BE2C (cell line): ENCODE measurements at regions not wholly inside any gene's neighbourhood (a gene's known extent, or its start where the extent isn't known, plus 50 kb on each side); places are given as distances from the start of the nearest gene placed in this dataset.

Experiments used
- DNase-seq: peaks from one replicate; pipeline ENCODE4 v3.0.0-alpha.2; 2020
- H3K27me3 ChIP-seq: fragments of 250-450 bp; sonication (Bioruptor Pico); 2 replicates; pipeline ENCODE4 v1.5.1; 2020; ENCODE audit warnings: mild to moderate bottlenecking
- H3K36me3 ChIP-seq: fragments of 250-450 bp; sonication (Bioruptor Pico); 2 replicates; pipeline ENCODE4 v1.5.1; 2020; ENCODE audit warnings: mild to moderate bottlenecking
- H3K4me1 ChIP-seq: fragments of 250-450 bp; sonication (Bioruptor Pico); 2 replicates; pipeline ENCODE4 v1.5.1; 2020
- H3K4me3 ChIP-seq: 2 replicates; pipeline ENCODE4 v1.5.1; 2011; ENCODE audit warnings: low read depth, low read length
- H3K9me3 ChIP-seq: fragments of 250-450 bp; sonication (Bioruptor Pico); 2 replicates; pipeline ENCODE4 v1.5.1; 2020
- TF ChIP-seq, protein P1 (sequence below): IDR thresholded peaks from 2 replicates; pipeline ENCODE4 v1.5.1; 2012; ENCODE audit warnings: mild to moderate bottlenecking, low read depth, low read length

DNA sequence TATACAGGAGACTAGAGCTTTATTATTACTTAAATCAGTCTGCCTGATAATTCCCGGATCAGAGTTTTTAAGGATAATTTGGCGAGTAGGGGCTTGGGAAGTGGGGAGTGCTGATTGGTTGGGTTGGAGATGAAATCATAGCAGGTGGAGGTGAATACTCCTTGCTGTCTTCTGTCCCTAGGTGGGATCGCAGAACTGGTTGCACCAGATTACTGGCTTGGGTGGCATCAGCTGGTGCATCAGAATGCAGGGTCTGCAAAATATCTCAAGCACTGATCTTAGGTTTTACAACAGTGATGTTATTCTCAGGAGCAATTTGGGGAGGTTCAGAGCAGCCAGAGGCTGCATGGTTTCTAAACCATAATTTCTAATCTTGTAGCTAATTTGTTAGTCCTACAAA, 68.1 kb downstream of the KIF4B start:
- Histone ChIP-seq H3K36me3 (no peaks in the 10 kb centered on the region), H3K27me3 (peaks cover 5% of the 10 kb centered on the region), H3K4me1 (no peaks in the 10 kb centered on the region), H3K4me3 (no peak overlapping the region), H3K9me3 (no peaks in the 10 kb centered on the region)
- no peak for DNase-seq
- TF ChIP-seq, protein P1, sequence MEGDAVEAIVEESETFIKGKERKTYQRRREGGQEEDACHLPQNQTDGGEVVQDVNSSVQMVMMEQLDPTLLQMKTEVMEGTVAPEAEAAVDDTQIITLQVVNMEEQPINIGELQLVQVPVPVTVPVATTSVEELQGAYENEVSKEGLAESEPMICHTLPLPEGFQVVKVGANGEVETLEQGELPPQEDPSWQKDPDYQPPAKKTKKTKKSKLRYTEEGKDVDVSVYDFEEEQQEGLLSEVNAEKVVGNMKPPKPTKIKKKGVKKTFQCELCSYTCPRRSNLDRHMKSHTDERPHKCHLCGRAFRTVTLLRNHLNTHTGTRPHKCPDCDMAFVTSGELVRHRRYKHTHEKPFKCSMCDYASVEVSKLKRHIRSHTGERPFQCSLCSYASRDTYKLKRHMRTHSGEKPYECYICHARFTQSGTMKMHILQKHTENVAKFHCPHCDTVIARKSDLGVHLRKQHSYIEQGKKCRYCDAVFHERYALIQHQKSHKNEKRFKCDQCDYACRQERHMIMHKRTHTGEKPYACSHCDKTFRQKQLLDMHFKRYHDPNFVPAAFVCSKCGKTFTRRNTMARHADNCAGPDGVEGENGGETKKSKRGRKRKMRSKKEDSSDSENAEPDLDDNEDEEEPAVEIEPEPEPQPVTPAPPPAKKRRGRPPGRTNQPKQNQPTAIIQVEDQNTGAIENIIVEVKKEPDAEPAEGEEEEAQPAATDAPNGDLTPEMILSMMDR, result no peak

DNA sequence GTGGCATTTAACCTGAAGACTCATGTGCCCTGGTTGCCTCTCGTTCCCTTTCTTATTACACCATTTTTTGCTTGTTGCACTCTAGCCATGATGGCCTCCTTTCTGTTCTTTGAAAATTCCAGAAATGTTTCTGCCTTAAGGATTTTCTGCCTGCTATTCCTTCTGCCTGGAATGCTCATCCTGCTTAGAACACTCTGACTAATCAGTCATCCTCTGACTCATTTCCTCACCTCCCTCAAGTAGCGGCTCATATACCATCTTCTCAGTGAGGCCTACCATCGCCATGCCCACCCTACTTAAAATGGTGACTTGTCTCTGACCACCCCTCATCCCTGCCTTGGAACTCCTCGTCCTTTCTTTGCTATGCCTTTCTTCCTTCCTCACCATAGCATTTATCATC, 68.8 kb downstream of the KIF4B start:
- H3K4me1 ChIP-seq, result no peaks in the 10 kb centered on the region
- peaks cover 5% of the 10 kb centered on the region for H3K27me3 ChIP-seq
- no peak for DNase-seq
- H3K4me3 ChIP-seq, result no peak overlapping the region
- TF ChIP-seq, protein P1, result no peak
- no peaks in the 10 kb centered on the region for H3K9me3 ChIP-seq
- H3K36me3 ChIP-seq, result no peaks in the 10 kb centered on the region

DNA sequence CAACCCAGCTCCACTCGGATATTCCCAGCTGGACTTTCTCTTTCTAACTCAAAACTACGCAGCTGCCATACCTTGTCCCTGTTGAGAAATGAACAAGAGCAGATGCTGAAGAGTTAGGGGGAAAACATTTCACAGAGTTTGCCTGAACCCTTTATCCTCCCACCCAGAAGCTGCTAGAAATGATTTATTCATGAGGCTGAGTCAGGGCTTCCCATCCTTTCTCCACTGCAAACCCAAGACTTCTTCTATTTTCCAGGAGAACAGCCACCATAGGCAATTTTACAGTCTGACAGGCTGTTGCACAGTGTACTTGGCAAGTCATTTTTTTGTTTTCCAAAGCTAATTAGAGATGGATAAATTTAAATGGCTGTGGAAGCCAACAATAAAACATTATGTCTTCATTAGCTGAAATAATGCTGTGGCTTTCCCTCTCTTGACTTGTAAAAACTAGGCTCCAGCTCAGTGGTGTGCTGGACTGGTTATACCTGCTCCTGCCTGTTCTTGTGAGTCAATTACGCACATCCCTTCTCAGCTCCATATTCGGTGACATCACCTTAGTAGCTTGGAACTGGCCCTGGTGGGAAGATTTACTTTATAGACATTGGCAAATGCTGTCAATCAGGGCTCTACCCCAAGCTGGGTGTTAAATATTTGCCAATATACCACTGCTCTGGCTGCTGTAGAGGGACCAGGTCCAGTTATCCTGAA, 71.9 kb downstream of the KIF4B start:
- no peak for DNase-seq

DNA sequence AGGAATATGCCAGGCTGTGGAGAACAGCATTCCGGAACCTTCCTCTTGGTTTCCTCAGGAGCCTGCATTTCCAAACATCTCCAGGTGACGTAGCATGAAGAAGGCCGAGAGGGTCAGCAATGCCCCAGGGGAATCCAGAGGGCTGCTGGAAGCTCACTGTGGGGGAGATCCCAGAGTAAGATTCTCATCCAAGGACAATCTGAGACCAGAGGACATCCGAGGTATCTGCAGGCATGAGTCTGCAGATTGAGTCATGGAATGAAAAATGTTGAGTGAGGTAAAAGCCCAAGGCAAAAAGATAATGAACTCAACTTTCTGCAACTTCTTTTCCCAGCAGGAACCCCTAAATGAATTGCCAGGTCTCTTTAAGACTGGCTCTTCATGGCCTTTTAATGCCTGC, 73.5 kb downstream of the KIF4B start:
- Histone ChIP-seq H3K9me3 (no peaks in the 10 kb centered on the region), H3K4me3 (no peak overlapping the region), H3K36me3 (no peaks in the 10 kb centered on the region), H3K27me3 (peaks cover 5% of the 10 kb centered on the region; the same call in 1 of the 2 replicates), H3K4me1 (no peaks in the 10 kb centered on the region)
- TF ChIP-seq, protein P1, result no peak
- no peak for DNase-seq

More for the DNA sequence above, 71.9 kb downstream of the KIF4B start:
- Histone ChIP-seq H3K36me3 (no peaks in the 10 kb centered on the region), H3K9me3 (no peaks in the 10 kb centered on the region), H3K27me3 (peaks cover 5% of the 10 kb centered on the region), H3K4me3 (no peak overlapping the region), H3K4me1 (no peaks in the 10 kb centered on the region)
- TF ChIP-seq, protein P1, result no peak

DNA sequence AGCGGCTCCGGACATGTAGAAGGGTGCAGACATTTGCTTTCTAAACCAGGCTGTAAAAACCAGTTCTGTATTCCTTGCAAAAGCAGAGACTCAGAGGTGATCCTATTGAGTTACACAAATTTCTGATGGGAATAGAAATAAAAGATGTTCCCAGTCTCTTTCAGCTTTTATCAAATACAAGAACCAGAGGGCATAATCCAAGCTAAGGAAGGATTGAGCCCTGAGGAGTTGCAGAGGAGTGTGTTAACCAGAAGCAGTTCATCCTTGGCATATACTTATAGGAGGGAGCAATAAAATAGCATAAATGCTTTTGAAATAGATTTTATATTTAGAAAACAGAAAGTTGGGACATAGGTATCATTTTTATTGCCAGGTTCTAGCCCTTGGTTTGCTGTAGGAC, 75.3 kb downstream of the KIF4B start:
- Histone ChIP-seq H3K9me3 (no peaks in the 10 kb centered on the region), H3K4me1 (no peaks in the 10 kb centered on the region), H3K4me3 (no peak overlapping the region), H3K27me3 (peaks cover 5% of the 10 kb centered on the region; the same call in 1 of the 2 replicates), H3K36me3 (no peaks in the 10 kb centered on the region)
- TF ChIP-seq, protein P1, result no peak
- DNase-seq, result no peak

DNA sequence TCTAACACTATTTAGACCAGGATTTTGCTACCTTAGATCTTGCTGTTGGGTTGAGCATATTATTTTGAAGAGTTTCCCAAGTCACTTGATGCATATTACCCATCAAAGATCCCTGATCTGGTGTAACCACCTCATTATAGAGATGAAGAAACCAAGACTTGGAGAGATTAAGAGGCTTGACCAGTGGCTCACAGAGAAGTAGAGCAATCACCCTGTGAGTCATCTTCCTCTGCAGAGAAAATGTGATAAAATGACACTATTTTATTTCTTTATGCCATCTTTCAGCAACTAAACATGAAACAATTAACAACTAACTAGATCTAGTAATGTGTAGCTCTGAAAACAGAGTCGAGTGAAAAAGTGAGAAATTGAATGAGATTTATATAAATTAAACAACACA, 76.1 kb downstream of the KIF4B start:
- Histone ChIP-seq H3K4me1 (no peaks in the 10 kb centered on the region), H3K27me3 (no peaks in the 10 kb centered on the region; the same call in 1 of the 2 replicates), H3K9me3 (no peaks in the 10 kb centered on the region), H3K4me3 (no peak overlapping the region), H3K36me3 (no peaks in the 10 kb centered on the region)
- DNase-seq, result no peak
- TF ChIP-seq, protein P1, result no peak
